ENCODE measurements at regions not wholly inside any gene's neighbourhood (a gene's known extent, or its start where the extent isn't known, plus 50 kb on each side); places are given as distances from the start of the nearest gene placed in this dataset.

- H3K4me3 ChIP-seq (replicated peaks; ENCODE audit: insufficient read depth, low read length), result no peak overlapping the region
- DNase-seq (ENCODE audit: low read depth in 1 of 2, low spot score in 1 of 2), result no peak
- H3K27ac ChIP-seq (replicated peaks), result no peak overlapping the region
- TF ChIP-seq CTCF (IDR thresholded peaks at IDR 0.05; ENCODE audit: insufficient read depth, low read length) (no peak), SPI1 (IDR thresholded peaks at IDR 0.05; ENCODE audit: borderline replicate concordance, low read depth) (no peak), GABPA (IDR thresholded peaks at IDR 0.05; ENCODE audit: low read depth) (no peak), REST (IDR thresholded peaks at IDR 0.05; ENCODE audit: insufficient replicate concordance, low read depth) (no peak), POLR2AphosphoS5 (IDR thresholded peaks at IDR 0.05; ENCODE audit: low read depth) (no peak)
- H3K27me3 ChIP-seq (ENCODE audit: insufficient read depth, poor library complexity, severe bottlenecking), result no peaks in the 10 kb centered on the region
Measured at GRCh38 chr16:14324581-14324980, 253.5 kb downstream of the MRTFB start.

GRCh38 chr16:14322186-14322585, 251.1 kb downstream of the MRTFB start:
- Histone ChIP-seq H3K4me3 (replicated peaks; ENCODE audit: insufficient read depth, low read length) (no peak overlapping the region), H3K27ac (replicated peaks) (no peak overlapping the region), H3K27me3 (ENCODE audit: insufficient read depth, poor library complexity, severe bottlenecking) (no peaks in the 10 kb centered on the region)
- TF ChIP-seq SPI1 (IDR thresholded peaks at IDR 0.05; ENCODE audit: borderline replicate concordance, low read depth) (no peak), CTCF (IDR thresholded peaks at IDR 0.05; ENCODE audit: insufficient read depth, low read length) (no peak), REST (IDR thresholded peaks at IDR 0.05; ENCODE audit: insufficient replicate concordance, low read depth) (no peak), GABPA (IDR thresholded peaks at IDR 0.05; ENCODE audit: low read depth) (no peak), POLR2AphosphoS5 (IDR thresholded peaks at IDR 0.05; ENCODE audit: low read depth) (no peak)
- DNase-seq (ENCODE audit: low read depth in 1 of 2, low spot score in 1 of 2), result no peak

- Histone ChIP-seq H3K27ac (replicated peaks) (no peak overlapping the region), H3K4me3 (replicated peaks; ENCODE audit: insufficient read depth, low read length) (no peak overlapping the region), H3K27me3 (ENCODE audit: insufficient read depth, poor library complexity, severe bottlenecking) (no peaks in the 10 kb centered on the region)
- TF ChIP-seq GABPA (IDR thresholded peaks at IDR 0.05; ENCODE audit: low read depth), result no peak
- TF ChIP-seq SPI1 (IDR thresholded peaks at IDR 0.05; ENCODE audit: borderline replicate concordance, low read depth), result no peak
- no peak for DNase-seq (ENCODE audit: low read depth in 1 of 2, low spot score in 1 of 2)
Measured at GRCh38 chr16:14321542-14321941, 250.4 kb downstream of the MRTFB start.

GRCh38 chr16:14320406-14320805, 249.3 kb downstream of the MRTFB start:
- Histone ChIP-seq H3K4me3 (replicated peaks; ENCODE audit: insufficient read depth, low read length) (no peak overlapping the region), H3K27ac (replicated peaks) (no peak overlapping the region), H3K27me3 (ENCODE audit: insufficient read depth, poor library complexity, severe bottlenecking) (no peaks in the 10 kb centered on the region)
- DNase-seq (ENCODE audit: low read depth in 1 of 2, low spot score in 1 of 2), result no peak
- TF ChIP-seq REST (IDR thresholded peaks at IDR 0.05; ENCODE audit: insufficient replicate concordance, low read depth) (no peak), CTCF (IDR thresholded peaks at IDR 0.05; ENCODE audit: insufficient read depth, low read length) (no peak), SPI1 (IDR thresholded peaks at IDR 0.05; ENCODE audit: borderline replicate concordance, low read depth) (no peak), GABPA (IDR thresholded peaks at IDR 0.05; ENCODE audit: low read depth) (no peak), POLR2AphosphoS5 (IDR thresholded peaks at IDR 0.05; ENCODE audit: low read depth) (no peak)
